Mesendoderm (in vitro differentiated cells): ENCODE measurements at regions not wholly inside any gene's neighbourhood (a gene's known extent, or its start where the extent isn't known, plus 50 kb on each side); places are given as distances from the start of the nearest gene placed in this dataset.

Experiments used
- DNase-seq: peaks from one replicate; pipeline ENCODE4 v3.0.0; 2013
- H2AK5ac ChIP-seq: 2 replicates; pipeline ENCODE4 v1.6.1; 2013; ENCODE audit warnings: low read length, inconsistent platforms
- H2BK120ac ChIP-seq: 2 replicates; pipeline ENCODE4 v1.6.1; 2013; ENCODE audit warnings: low read depth, mild to moderate bottlenecking, low read length, moderate library complexity, mixed read lengths
- H2BK15ac ChIP-seq: replicated peaks from 2 replicates; pipeline ENCODE4 v1.6.1; 2013; ENCODE audit warnings: low read depth, mild to moderate bottlenecking, moderate library complexity
- H2BK5ac ChIP-seq: 2 replicates; pipeline ENCODE4 v1.6.1; 2013; ENCODE audit warnings: low read length, inconsistent platforms
- H3K18ac ChIP-seq: 2 replicates; pipeline ENCODE4 v1.6.1; 2013; ENCODE audit warnings: mild to moderate bottlenecking, low read length, mixed read lengths
- H3K23ac ChIP-seq: one replicate; pipeline ENCODE4 v1.6.1; 2013; ENCODE audit warnings: low read length
- H3K27ac ChIP-seq: 2 replicates; pipeline ENCODE4 v1.5.1; 2013; ENCODE audit warnings: low read depth, mild to moderate bottlenecking, inconsistent platforms, low read length, moderate library complexity
- H3K27me3 ChIP-seq: 2 replicates; pipeline ENCODE4 v1.6.1; 2013; ENCODE audit warnings: low read length, control low read depth, mild to moderate bottlenecking, inconsistent platforms; ENCODE audit not compliant: insufficient read depth, poor library complexity
- H3K36me3 ChIP-seq: 2 replicates; pipeline ENCODE4 v1.6.1; 2013; ENCODE audit warnings: low read length, inconsistent platforms; ENCODE audit not compliant: control insufficient read depth, insufficient read depth
- H3K4ac ChIP-seq: one replicate; pipeline ENCODE4 v1.6.1; 2013; ENCODE audit warnings: low read depth, mild to moderate bottlenecking, low read length, moderate library complexity
- H3K4me1 ChIP-seq: 2 replicates; pipeline ENCODE4 v1.6.1; 2013; ENCODE audit warnings: low read depth, low read length, inconsistent platforms; ENCODE audit not compliant: control insufficient read depth
- H3K4me2 ChIP-seq: 2 replicates; pipeline ENCODE4 v1.6.1; 2013; ENCODE audit warnings: low read length
- H3K4me3 ChIP-seq: 2 replicates; pipeline ENCODE4 v1.5.1; 2013; ENCODE audit warnings: mild to moderate bottlenecking, low read length
- H3K56ac ChIP-seq: one replicate; pipeline ENCODE4 v1.6.1; 2013; ENCODE audit warnings: low read length
- H3K79me1 ChIP-seq: 2 replicates; pipeline ENCODE4 v1.6.1; 2013; ENCODE audit warnings: low read length, inconsistent platforms
- H3K79me2 ChIP-seq: 2 replicates; pipeline ENCODE4 v1.6.1; 2013; ENCODE audit warnings: mild to moderate bottlenecking, low read length; ENCODE audit not compliant: control insufficient read depth, insufficient read depth
- H3K9ac ChIP-seq: 2 replicates; pipeline ENCODE4 v1.6.1; 2013; ENCODE audit warnings: low read length, inconsistent platforms
- H4K5ac ChIP-seq: one replicate; pipeline ENCODE4 v1.6.1; 2013; ENCODE audit warnings: low read length
- H4K8ac ChIP-seq: one replicate; pipeline ENCODE4 v1.6.1; 2013; ENCODE audit warnings: low read depth, mild to moderate bottlenecking, control low read depth, low read length, moderate library complexity
- WGBS: extraction: QIAGEN DNeasy Blood & Tissue Kit; methylation state at CpG from one replicate; pipeline ENCODE4 v1.1.7; 2013; ENCODE audit warnings: low lambda C conversion rate, missing lambda C conversion rate; ENCODE audit not compliant: insufficient coverage; ENCODE audit errors: extremely low coverage; 5-methylcytosine and 5-hydroxymethylcytosine counted together

DNA sequence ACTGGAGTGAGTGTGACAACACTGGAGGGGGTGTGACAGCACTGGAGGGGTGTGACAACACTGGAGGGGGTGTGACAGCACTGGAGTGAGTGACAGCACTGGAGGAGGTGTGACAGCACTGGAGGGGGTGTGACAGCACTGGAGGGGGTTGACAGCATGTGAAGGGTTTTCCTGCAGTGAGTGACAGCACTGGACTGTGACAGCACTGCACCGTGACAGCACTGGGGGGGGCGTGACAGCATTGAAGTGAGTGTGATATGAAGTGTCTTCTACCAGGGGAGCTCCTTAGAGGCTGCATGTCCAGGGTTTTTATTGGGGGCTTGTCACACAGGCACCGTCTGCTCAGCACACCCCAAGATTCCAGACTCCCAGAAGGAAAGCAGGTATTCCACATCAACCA is 274.8 kb downstream of the TEX29 start:
- H3K4ac ChIP-seq, result no peak overlapping the region
- no CpG with 5 or more reads among the region's 3 CpGs for WGBS
- no peak overlapping the region for H3K4me2 ChIP-seq

DNA sequence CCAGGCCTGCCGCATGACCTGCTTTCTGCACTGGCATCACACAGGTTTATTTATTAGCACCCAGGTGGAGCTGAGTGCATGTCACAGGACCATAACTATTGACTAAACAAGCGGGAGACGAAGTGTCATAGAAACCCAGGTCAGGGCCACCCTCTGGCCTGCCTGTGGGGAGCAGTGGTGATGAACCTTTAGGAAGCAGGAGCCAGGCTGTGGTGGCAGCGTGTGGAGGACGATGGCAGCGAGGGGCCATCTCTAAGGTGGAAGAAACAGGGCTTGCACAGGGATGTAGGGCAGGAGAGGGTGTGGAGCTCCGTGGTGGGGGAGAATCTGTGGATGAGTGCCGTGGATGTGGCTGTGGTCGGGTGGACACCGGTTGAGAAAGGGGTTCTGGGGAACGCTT is 275.3 kb downstream of the TEX29 start:
- no CpG with 5 or more reads among the region's 11 CpGs for WGBS
- Histone ChIP-seq H3K4me1 (no peaks in the 10 kb centered on the region), H2AK5ac (no peak overlapping the region), H2BK120ac (no peak overlapping the region), H3K18ac (no peak overlapping the region), H3K56ac (no peak overlapping the region), H4K8ac (no peak overlapping the region), H2BK15ac (no peak overlapping the region), H3K27ac (no peak overlapping the region), H3K23ac (no peak overlapping the region), H2BK5ac (no peak overlapping the region), H3K79me2 (no peaks in the 10 kb centered on the region), H4K5ac (no peak overlapping the region), H3K4ac (no peak overlapping the region), H3K79me1 (no peaks in the 10 kb centered on the region), H3K9ac (no peak overlapping the region), H3K36me3 (no peaks in the 10 kb centered on the region), H3K4me2 (no peak overlapping the region), H3K4me3 (no peak overlapping the region), H3K27me3 (no peaks in the 10 kb centered on the region)
- no peak for DNase-seq

More for the DNA sequence above, 274.8 kb downstream of the TEX29 start:
- Histone ChIP-seq H2BK120ac (no peak overlapping the region), H2AK5ac (no peak overlapping the region), H3K18ac (no peak overlapping the region), H3K79me1 (no peaks in the 10 kb centered on the region), H3K4me3 (no peak overlapping the region), H3K79me2 (no peaks in the 10 kb centered on the region), H4K5ac (no peak overlapping the region), H2BK15ac (no peak overlapping the region), H3K9ac (no peak overlapping the region), H3K27ac (no peak overlapping the region), H3K23ac (no peak overlapping the region), H3K27me3 (no peaks in the 10 kb centered on the region), H3K56ac (no peak overlapping the region), H3K4me1 (no peaks in the 10 kb centered on the region), H3K36me3 (no peaks in the 10 kb centered on the region), H4K8ac (no peak overlapping the region), H2BK5ac (no peak overlapping the region)
- no peak for DNase-seq

DNA sequence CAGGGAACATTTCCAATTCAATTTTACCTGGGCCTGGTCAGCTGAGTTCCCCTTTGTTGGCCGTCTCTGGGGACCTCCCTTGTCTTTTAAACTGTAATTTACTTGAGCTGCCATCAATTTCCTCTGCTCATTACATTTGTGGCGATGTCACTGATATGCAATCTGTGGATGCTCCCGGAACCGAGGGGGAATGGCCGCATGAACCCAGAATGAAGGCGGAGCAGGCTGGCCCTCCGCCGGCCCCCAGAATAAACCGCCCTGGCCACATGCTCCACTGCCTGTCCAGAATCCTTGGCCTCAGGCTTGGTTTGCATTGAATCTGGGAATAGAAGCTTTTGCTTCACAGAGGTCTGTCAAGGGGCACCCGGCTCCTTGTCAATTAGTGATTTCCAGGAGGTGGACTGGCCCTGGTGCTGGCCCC is 276.8 kb downstream of the TEX29 start:
- no peak for DNase-seq
- Histone ChIP-seq H3K23ac (no peak overlapping the region), H4K8ac (no peak overlapping the region), H2BK5ac (no peak overlapping the region), H3K4me1 (no peaks in the 10 kb centered on the region), H3K79me1 (no peaks in the 10 kb centered on the region), H3K4ac (no peak overlapping the region), H2BK15ac (no peak overlapping the region), H3K56ac (no peak overlapping the region), H4K5ac (no peak overlapping the region), H3K9ac (no peak overlapping the region), H3K27ac (no peak overlapping the region), H2AK5ac (no peak overlapping the region), H2BK120ac (no peak overlapping the region), H3K36me3 (no peaks in the 10 kb centered on the region), H3K4me3 (no peak overlapping the region), H3K18ac (no peak overlapping the region), H3K79me2 (no peaks in the 10 kb centered on the region), H3K4me2 (no peak overlapping the region), H3K27me3 (no peaks in the 10 kb centered on the region)
- no CpG with 5 or more reads among the region's 10 CpGs for whole genome bisulfite sequencing

DNA sequence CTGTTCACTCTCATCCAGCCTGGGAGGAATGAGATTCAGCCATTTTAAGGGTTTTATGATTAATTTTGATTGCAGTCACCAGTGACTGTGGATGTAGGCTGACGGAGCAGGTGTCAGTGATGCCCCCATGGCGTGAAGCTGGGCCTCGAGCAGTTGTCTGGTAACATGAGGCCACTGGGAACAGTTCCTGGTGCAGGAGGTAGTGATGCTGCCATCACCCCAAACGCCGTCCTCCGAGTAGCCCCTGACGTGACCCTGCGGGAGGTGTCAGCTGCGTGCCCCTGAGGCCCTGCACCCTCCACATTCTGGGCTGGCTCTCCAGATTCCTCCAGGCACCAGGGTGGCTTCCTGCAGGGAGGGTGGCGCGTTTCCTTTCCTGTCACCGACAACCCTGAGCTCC is 277.2 kb downstream of the TEX29 start:
- Histone ChIP-seq H3K79me2 (no peaks in the 10 kb centered on the region), H4K5ac (no peak overlapping the region), H3K4me1 (no peaks in the 10 kb centered on the region), H3K4me3 (no peak overlapping the region), H3K18ac (no peak overlapping the region), H3K36me3 (no peaks in the 10 kb centered on the region), H2AK5ac (no peak overlapping the region), H3K79me1 (no peaks in the 10 kb centered on the region), H3K27me3 (no peaks in the 10 kb centered on the region), H2BK5ac (no peak overlapping the region), H3K9ac (no peak overlapping the region), H2BK15ac (no peak overlapping the region), H4K8ac (no peak overlapping the region), H3K23ac (no peak overlapping the region), H2BK120ac (no peak overlapping the region), H3K4ac (no peak overlapping the region), H3K27ac (no peak overlapping the region), H3K4me2 (no peak overlapping the region), H3K56ac (no peak overlapping the region)
- DNase-seq, result no peak
- no CpG with 5 or more reads among the region's 12 CpGs for WGBS

DNA sequence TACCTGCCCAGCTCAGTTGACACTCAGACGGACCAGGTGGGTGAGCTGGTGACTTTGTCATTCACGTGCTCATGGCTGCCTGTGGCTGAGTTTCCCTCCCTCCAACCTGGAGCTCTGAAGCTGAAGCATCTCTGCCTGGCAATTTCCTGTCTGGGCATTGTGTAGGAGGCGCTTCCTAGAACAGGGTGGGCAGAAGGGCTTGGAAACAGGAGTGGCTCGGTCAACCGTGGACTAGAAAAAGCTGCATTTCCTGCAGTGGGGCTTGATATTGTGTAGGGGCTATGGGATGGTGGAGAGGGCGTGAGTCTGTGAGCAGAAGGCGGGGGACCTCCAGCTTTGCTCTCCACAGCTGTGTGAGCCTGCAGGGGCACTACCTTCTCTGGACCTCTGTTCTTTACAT is 278.3 kb downstream of the TEX29 start:
- Histone ChIP-seq H3K27me3 (no peaks in the 10 kb centered on the region), H3K9ac (no peak overlapping the region), H3K79me2 (no peaks in the 10 kb centered on the region), H2AK5ac (no peak overlapping the region), H3K27ac (no peak overlapping the region), H3K4ac (no peak overlapping the region), H4K8ac (no peak overlapping the region), H2BK15ac (no peak overlapping the region), H2BK120ac (no peak overlapping the region), H3K4me2 (no peak overlapping the region), H3K18ac (no peak overlapping the region), H3K79me1 (no peaks in the 10 kb centered on the region), H2BK5ac (no peak overlapping the region), H3K23ac (no peak overlapping the region), H3K56ac (no peak overlapping the region), H3K4me1 (no peaks in the 10 kb centered on the region), H4K5ac (no peak overlapping the region), H3K36me3 (no peaks in the 10 kb centered on the region), H3K4me3 (no peak overlapping the region)
- no CpG with 5 or more reads among the region's 7 CpGs for WGBS
- no peak for DNase-seq

DNA sequence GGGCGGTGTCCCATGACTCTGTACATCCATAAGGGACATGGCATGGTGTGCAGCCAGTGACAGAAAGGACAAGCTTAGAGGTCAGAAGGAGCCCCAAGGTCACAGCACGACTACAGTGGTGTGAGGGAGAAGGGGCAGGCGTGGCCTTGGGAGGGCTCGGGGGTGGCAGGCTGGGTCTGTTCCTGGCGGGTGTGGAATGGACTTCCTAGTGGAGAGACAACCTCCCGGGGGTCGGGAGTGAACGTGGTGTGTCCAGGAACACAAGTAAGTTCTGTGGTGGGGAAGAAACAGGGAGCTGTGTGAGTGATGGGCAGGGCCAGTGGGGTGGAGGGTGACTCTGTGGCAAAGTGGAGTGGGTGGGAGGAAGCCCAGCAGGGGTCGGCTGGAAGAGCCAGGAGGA is 279.3 kb downstream of the TEX29 start:
- Histone ChIP-seq H3K23ac (no peak overlapping the region), H2AK5ac (no peak overlapping the region), H2BK120ac (no peak overlapping the region), H3K18ac (no peak overlapping the region), H2BK15ac (no peak overlapping the region), H3K56ac (no peak overlapping the region), H2BK5ac (no peak overlapping the region), H3K9ac (no peak overlapping the region), H3K79me2 (no peaks in the 10 kb centered on the region), H3K4ac (no peak overlapping the region), H3K4me2 (no peak overlapping the region), H3K79me1 (no peaks in the 10 kb centered on the region), H3K27ac (no peak overlapping the region), H3K4me1 (no peaks in the 10 kb centered on the region), H4K8ac (no peak overlapping the region), H3K36me3 (no peaks in the 10 kb centered on the region), H3K4me3 (no peak overlapping the region), H4K5ac (no peak overlapping the region), H3K27me3 (no peaks in the 10 kb centered on the region)
- WGBS, result no CpG with 5 or more reads among the region's 9 CpGs
- DNase-seq, result no peak
